ENCODE measurements at regions not wholly inside any gene's neighbourhood (a gene's known extent, or its start where the extent isn't known, plus 50 kb on each side); places are given as distances from the start of the nearest gene placed in this dataset.

DNA sequence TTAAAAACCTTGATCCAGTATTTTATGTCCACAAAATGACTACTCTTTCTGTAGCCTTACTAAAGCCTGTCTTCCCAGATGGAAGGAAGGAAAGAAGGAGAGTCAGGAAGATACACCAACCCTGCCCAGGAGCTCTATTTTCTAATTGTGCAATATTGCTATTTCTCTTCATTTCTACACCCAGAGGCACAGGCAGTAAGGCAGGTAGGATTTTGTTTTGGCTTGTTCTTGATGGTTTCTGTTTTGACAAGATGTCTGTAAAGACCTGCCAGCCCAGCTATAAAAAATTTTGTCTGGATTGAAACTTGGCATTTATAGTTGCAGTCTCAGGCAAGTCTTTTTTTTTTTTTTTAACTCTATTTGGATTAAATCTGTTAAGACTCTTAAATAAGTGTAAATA is 587.5 kb upstream of the ARID1B start:
- DNase-seq (ENCODE audit: low read depth): no peak

DNA sequence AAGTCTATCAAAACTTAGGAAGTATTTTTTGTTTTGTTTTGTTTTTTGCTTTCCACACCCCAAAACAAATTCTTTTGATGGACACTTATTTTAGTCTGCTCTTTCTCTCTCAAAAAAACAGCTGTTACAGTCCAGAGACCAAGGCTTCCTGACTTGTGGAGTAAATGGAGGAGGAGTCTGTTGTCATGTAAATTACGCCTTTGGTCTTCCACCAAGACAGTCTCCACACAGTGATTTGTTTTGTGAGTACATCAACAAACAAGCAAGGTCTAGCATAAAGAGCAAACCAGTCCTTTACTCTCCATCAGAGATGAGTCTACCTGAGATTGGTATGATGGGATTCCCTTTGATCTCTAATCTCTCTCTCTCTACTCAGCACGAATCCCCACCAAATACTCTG is 588.0 kb upstream of the ARID1B start:
- DNase-seq (ENCODE audit: low read depth): no peak

DNA sequence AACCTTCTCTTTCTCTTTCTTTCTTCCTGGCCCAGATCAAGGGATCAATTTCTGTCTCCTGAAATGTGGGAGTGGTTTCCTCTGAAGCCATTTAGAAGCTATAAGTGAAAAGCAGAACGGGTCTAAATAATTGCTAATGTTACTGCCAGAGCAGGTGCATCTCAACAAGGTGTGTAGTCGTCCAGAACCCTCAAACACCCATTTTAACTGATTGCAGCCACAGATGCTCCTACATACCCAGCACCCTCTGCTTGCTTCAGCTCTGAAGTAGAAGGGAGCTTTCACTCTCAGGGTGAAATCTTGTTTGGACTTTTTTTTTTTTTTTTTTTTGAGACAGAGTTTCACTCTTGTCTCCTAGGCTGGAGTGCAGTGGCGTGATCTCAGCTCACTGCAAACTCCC is 592.1 kb upstream of the ARID1B start:
- no peak for DNase-seq (ENCODE audit: low read depth)

DNA sequence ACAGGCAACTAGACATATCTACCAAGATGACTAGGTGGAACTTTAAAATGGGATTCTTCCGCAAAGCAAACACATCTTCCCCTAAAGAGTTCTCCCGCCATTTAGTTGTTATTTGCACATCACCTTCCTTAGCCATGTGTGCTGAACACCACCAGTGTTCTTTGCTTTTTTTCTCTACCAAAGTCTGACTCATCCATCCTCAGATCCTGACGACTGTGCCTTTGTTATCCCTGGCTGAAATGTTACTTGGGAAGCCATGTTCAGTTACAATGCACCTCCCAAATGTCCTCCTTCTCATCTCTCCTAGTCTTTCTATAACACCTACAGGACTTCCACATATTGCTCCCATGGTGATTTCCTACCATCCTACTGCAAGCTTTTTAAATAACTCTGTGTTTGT is 593.5 kb upstream of the ARID1B start:
- no peak for DNase-seq (ENCODE audit: low read depth)

DNA sequence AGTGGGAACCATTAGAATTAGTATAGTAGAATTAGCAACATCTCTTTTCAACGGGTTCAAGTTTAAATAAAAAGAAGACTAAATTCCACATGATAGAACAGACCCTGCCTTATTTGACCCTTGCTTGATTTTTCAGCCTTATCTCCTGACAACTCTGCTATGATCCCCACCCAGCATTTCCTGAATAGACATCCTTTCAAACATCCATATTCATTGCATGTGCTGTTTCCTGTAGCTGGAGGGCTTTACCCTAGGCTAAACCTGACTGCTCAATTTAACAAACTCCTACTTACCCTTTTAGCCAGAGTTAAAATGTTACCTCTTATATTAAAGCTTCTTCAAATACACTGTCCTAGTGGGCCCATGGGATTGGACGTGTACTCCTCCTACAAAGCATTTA is 594.8 kb upstream of the ARID1B start:
- no peak for DNase-seq (ENCODE audit: low read depth)

DNA sequence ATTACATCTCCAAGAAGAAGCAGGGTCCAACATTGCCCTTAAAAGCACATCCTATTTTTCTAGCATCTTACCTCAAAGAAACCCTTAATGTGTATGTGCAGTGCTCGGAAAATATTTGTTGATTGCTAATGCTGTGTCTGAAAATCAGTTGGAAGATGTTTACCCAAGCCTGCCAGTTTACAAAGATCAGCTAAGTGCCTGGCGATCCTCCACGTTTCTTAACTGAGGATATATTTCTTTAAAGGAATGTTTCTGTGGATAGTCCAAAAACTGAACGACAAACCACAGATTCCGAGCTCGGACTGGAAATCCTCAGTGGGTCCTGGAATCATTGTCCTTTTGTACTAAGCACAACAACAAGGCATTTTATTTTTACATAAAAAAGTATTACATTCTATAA is 595.7 kb upstream of the ARID1B start:
- DNase-seq (ENCODE audit: low read depth): no peak

DNA sequence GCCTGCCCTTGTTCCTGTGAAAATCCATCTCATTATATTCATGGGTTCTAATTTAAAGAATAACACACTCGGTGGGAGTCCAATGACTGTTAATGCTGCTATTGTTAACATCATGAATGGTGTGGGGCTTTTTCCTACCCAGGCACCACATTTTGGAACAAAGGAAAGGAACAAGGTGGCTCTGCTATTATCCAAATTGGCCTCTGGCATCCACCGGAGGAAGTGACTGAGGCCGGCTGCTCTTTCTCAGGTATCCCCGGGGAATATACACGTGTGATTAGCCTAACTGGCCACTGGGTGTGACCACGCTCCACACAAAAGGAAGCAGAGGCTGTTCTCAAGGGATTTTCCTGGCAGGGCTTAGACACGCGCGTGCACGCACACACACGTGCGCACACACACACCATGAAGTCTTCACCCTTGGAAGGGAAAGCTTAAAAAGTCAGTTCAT is 601.2 kb upstream of the ARID1B start:
- no peak for DNase-seq (ENCODE audit: low read depth)

DNA sequence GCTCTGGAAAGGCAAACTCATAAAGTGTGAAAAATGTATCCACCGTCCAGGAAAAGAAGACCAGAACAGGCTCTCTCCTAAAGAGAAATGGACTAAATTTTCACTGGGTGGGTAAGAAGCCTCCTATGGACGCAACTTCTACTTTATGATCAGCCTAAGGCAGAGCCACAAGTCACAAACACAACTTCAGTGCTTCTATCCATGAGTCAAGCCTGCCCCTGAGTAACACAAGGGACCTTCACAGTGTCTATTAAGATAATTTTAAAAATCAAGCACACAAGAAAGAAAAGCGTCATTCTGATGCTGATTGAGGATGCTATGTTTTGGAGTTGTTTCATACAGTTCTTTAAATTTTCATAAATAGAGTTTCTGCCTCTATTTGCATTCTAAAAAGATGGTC is 601.7 kb upstream of the ARID1B start:
- DNase-seq (ENCODE audit: low read depth): no peak

DNA sequence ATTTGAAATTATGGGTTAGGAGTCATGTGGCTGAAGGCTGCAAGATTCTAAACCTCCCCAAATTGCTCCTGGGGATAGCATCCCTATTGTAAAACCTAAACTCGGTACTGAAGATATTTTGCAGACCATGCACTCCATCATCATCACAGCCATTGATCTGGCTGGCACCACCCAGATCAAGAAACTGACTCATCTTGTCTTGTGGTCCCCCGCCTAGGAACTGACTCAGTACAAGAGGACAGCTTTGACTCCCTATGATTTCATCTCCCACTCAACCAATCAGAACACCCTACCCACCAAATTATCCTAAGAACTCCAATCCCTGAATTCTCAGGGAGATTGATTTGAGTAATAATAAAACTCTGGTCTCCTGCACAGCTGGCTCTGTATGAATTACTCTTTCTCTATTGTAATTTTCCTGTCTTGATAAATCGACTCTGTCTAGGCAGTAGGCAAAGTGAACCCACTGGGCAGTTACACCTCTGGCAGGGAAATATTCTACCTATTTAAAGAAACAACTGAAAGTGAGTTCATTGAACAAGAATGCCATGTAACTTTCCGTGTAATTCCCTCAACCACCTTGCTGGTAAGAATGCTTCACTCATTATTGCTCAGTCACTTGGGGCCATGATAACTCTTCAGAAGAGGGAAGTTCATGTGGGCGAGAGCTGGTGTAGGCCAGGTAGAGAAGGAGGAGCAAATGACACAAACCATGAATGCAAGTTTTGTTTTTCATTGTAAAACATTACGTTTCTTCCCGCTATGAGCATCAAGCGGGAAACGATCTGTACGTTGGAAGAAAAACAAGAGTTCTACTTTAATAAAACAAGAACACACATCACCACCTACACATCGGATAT is 602.9 kb upstream of the ARID1B start:
- no peak for DNase-seq (ENCODE audit: low read depth)

DNA sequence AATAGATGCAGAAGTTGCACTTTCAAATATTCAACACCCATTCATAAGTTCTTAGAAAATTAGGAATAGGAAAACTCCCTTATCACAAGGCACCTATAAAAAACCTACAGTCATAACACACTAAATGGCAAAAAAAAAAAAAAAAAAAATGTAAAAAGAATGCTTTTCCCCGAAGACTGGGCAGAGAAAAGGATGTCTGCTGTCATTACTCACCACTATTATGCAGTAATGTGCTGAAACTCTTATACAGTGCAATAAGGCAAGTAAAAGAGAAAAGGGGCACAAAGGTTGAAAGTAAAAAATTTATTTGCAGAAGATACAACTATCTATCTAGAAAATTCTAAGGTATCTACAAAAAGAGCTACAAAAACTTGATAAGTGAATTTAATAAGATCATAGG is 607.8 kb upstream of the ARID1B start:
- DNase-seq (ENCODE audit: low read depth): no peak

DNA sequence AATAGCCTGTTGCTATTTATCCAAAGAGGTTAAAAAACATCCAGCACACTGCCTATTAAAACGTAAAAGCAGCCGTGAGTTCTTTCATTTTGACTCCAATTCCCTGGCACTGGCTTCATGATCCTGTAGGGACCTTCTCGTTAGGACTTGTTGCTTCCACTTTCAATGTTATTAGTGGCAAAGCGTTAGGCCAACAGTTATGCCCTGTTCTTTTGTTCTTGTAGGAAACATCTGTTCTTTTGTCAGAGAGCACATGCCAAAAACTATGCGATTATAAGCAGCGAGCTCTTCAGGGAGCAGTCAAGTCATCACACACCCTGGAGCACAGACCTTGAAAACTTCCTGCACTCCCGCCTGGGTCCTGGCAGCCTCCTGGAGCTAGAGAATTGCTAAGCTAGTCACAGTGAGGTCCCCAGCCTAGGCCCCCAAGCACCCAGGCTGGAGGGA is 609.5 kb upstream of the ARID1B start:
- DNase-seq (ENCODE audit: low read depth): no peak

DNA sequence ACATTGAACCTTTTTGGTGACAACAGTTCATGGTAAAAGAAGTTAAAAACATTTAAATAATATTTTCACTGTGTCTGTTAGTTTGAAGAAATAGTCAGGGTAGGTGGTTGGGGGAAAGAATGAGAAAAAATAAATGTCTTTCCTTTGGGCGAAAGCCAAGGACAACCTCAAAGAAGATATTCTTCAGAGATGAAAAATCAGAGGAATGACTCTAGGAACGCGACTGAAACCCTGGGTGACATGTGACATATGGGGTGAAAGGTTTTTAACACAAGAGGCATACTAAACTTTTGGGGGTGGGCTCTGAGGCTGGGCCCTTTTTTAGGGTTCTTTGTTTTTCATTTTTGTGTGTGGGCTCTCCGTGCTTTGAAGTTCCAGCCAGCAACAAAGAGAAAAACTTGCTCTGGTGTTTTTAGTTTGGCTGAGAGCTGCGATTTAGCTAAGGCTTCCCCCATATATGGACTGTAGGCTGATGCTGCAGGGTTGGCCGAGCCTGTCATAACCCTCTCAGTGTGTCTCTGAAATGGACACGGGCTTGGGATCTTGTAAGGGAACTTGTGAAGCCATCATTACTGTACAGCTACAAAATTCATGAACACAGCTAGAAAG is 610.1 kb upstream of the ARID1B start:
- no peak for DNase-seq (ENCODE audit: low read depth)

DNA sequence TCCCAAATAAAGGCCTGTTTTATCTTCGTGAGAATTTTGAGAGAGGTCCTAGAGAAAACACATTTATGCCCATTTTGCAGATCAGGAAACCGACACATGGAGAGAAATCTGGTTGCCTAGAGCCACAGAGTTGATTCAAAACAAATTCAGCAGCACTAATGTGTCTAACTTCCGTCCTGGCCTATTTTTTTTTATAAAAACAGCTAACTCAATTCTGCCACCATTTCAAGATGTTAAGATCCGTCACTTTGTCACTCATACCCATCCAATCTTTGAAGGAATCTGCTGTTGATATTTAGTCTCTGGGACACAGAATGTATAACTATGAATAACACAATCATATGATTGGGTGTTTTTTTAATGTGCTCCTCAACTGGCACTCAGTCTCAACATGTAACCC is 611.1 kb upstream of the ARID1B start:
- no peak for DNase-seq (ENCODE audit: low read depth)

DNA sequence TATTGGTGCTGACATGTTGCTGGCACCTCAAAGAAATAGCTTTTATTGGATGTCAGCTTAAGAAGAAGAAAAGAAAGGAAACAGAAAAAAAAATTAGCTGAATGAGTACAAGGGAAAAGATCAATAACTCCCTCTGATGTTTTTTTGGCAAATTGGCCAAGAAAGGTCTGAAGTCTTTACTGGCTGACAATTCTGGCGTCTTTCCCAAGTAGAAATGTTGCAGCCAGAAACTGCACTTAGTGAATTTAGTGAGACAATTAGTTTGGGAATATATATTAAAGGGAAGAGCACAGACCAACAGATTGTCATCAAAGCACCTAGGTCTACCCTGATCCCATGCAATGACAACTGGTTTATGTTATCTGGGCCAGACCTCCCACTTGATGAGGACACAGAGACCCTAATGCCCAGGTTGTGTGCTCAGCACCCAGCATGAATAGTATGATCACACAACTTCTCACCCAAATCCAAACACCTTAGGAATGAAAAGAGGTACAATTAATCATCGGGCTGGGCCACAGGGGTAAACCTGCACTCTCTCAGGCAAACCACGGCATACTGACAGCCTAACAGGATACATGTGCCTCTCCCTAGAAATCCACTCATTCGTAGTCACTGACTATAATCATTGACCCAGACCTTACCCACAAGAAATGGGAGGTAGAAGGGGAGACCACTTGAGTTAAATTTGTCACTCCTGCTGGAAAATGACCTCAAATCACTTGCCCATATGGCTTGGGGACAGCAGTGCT is 612.3 kb upstream of the ARID1B start:
- DNase-seq (ENCODE audit: low read depth): no peak

DNA sequence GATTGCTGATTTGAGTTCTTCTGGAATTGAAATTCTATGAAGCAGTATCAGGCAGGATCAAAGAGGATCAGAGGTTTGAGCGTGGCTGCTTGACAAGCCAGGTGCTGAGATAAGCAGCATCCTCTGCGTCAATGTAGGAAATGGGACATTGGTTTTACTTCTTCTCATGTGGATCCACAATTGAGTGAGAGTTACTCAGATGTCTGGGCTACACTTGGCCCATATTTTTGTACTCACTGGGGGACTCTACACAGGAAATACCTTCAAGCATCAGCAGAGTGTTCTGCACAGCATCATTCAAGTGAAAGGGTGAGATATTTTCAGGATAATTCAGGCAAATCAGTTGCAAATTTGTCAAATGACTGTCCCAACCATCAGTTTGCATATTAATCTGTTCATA is 613.9 kb upstream of the ARID1B start:
- DNase-seq (ENCODE audit: low read depth): no peak

DNA sequence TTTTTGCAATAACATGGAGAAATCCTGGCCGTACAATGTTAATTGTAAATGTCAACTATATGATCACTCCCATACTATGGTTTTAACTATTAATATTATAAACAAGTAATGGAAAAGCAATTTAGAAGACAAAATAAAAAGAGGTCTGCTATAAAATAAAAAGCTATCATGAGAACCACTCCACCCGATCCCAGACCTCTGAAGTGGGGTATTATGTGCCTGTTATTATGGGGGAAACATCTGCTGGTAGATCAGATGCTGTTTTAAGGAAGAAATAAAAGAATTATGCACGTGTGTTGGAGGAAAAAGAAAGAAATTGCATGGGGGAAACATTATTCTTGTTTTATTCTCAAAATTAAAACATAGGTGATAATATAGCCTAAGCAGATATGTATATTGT is 615.7 kb upstream of the ARID1B start:
- no peak for DNase-seq (ENCODE audit: low read depth)

DNA sequence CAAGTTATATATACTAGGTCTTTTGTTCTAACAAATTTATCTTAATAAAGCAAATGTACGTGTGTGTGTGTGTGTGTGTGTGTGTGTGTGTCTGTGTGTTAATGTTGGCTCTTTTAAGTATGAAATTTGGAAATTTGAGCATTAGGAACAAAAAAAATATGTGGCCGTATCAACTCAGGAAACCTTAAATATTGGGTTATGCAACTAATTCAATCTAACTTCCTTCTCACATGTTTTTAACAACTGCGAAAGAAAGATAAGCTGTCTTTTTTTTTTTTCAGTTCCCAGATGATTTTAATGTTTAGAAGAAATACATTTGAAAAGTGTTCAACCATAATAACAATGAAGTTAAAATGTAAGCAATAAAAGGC is 616.4 kb upstream of the ARID1B start:
- DNase-seq (ENCODE audit: low read depth): no peak

DNA sequence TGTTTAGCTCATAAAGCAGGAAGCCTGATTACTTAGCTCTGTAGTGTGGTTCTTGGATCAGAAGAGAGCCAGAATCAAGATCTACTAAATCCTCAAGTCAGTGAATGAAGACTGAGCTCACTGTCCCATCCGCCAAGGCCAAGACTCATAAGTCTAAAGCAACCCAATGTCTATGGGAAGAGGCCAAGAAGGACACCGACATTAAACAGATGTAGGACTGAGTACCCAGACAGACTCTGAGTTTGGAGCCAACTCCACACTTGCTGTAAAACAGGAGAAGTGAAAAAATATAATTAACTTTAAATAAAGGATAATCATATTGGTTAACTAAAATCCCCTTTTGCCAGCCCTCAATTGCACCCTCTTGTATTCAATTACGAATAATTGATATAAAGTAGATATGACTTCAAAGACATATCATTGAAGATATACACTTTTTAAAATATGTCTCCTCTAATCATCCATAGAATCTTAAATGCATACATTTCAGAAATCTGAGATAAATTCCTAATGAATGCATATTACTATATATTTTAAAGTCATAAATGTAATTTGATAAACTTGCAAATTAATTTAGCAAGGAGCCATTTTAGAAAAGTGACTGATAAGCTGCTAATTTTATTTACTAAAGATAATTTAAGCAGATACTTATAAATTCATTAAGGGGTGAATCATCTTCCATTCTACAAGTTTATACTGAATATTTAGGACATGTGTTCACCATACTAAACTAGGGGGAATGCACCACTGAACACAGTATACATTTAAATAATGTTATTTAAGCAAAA is 617.0 kb upstream of the ARID1B start:
- DNase-seq (ENCODE audit: low read depth): no peak

DNA sequence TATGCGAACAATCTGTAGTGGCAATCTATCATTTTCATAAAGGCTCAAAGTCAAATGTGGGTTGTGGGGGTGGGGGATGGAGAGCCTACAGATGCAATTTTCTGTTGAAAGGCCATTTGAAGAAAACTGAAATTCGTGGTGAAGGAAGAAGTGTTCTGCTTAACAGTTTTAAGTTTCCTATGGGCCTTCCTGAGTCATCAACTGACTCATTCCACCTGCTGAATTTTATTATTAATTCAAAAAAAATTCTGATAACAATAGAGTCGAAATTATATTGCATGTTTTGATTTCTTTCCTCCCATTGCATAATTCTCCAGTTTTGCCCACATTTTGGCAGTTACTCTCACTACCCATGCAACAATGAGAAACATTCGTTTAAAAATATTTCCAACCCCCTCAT is 622.3 kb upstream of the ARID1B start:
- DNase-seq (ENCODE audit: low read depth): no peak

DNA sequence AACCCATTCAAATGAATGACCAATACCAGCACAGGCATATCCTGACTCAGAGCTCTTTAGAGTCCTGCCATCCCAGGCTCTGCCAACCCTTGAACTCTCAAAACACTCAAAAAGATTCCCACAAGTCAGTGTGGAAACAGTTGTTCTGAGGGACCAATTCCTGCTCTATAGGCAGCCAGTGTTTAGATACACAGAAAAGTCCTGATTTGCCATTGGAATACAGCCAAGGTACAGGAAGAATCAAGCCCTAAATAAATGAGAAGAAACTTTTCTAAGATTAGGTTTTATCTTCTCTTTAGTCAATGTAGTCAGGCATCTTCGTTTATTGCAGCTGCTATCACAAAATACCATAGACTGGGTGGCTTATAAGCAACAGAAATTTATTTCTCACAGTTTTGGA is 626.8 kb upstream of the ARID1B start:
- no peak for DNase-seq (ENCODE audit: low read depth)

DNA sequence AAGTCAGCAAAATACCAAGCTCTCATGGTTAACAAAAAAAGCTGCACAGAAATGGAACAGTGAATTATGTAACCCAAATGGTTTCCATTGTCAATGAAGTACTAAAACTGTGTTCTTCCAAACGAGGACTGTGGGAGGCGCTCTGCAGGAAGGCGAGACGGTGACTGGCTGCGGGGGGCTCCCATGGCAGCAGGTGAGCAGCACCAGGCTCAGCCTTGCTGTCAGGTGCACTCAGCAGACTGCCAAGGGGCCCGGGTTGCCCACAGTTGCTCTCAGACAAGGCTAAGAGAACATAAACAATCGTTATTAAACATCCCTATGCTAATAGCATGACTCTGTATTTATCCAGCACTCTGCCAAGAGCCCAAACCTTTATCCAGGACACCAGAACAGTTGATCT is 630.3 kb upstream of the ARID1B start:
- DNase-seq (ENCODE audit: low read depth): no peak

DNA sequence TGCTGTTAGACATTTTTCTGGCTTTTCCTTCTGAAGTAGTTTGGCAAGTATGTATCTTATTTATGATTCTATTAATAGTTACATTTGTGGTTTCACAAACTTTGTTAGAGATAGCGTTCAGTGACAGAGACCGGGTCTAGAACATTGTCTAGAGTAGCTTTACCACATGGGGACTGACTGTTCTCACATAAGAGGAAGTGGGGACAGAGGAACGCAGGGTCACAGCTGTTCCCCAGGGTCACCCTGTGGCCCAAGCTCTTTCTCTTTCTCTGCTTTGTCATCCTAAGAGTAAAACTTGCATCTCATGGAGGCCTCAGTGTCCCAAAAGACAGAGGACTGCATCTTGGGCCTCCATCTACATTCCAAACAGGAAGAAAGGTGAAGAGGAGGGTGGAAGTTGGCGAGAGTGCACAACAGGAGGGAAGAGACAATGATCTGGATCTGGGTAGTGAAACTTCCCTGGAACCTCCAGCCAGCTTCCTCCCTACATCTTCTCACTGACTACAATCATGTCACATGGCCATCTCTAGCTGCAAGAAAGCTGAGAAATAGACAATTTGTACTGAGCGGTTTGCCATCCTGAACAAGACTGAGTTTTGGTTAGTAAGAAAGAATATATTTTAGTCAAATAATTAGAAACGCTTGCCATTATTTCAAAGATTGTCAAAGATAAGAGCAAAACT is 645.8 kb upstream of the ARID1B start:
- no peak for DNase-seq (ENCODE audit: low read depth)

All from activated T-helper 1 cell treated with Interleukin-2 at 50 U/mL for 16 hours (primary cell).